ENCODE measurements at regions not wholly inside any gene's neighbourhood (a gene's known extent, or its start where the extent isn't known, plus 50 kb on each side); places are given as distances from the start of the nearest gene placed in this dataset.
"Not testable (repeated sequence)": the region's sequence is repeated elsewhere in the genome, so short reads cannot be mapped to it uniquely, and the experiment has no call there.

DNA sequence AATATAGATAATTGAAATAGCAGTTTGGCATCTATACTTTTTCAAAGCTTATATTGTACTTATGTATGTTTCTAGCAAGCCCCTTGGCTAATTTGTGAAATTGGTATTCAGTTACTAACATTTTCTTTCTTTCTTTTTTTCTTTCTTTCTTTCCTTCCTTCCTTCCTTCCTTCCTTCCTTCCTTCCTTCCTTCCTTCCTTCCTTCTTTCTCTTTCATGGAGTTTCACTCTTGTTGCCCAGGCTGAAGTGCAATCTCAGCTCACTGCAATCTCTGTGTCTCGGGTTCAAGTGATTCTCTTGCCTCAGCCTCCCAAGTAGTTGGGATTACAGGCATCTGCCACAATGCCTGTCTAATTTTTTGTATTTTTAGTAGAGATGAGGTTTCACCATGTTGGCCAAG lies 215.4 kb downstream of the NNT start:
- DNase-seq (ENCODE audit: low read depth), result not testable (repeated sequence)

DNA sequence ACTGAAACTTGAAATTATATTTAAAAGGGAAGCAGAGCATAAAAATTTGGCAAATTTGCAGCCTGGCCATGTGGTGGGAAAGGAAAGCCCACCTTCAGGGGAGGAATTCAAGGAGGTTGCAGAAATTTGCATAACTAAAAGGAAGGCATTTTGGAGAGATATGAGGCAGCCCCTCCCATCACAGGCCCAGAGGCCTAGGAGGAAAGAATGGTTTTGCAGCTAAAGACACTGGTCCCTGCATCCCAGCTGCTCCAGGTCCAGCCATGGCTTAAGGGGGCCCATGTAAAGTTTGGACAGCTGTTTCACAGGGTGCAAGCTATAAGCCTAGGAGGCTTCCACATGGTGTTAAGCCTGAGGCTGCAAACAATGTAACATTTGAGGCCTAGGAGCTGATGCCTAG lies 212.5 kb downstream of the NNT start:
- DNase-seq (ENCODE audit: low read depth), result no peak

DNA sequence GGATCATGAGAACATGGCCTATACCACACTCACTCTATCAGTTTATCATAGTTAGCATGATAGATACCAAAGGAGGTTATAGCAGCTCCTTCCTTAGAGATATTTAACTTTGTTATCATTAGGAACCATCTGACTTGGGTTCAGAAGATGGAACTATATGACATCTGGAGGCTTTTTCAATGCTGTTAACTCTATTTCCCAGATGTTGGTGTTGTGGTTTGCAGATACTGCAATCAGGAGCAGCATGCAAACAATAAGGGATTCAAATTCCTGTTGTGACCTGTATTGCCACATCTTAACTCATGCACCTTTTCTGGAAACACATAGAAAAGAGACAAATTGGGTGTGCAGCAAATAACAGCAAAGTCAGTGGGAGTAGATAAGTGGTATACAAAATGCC lies 201.7 kb downstream of the NNT start:
- DNase-seq (ENCODE audit: low read depth), result no peak

DNA sequence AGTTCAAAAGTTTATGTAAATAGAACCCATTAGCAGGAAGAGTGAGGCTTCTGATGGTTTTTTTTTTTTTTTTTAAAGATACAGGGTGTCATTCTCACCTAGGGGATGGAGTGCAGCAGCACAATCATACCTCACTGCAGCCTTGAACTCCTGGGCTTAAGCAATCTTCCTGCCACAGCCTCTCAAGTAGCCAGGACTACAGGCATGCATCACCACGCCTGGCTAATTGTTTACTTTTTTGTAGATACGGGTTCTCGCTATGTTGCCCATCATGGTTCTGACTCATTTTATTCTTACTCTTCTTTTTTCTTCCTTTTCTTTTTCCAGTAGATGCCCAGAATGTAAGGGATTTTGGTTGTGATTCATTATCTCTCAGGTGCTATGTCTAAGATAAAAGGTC lies 201.1 kb downstream of the NNT start:
- no peak for DNase-seq (ENCODE audit: low read depth)

DNA sequence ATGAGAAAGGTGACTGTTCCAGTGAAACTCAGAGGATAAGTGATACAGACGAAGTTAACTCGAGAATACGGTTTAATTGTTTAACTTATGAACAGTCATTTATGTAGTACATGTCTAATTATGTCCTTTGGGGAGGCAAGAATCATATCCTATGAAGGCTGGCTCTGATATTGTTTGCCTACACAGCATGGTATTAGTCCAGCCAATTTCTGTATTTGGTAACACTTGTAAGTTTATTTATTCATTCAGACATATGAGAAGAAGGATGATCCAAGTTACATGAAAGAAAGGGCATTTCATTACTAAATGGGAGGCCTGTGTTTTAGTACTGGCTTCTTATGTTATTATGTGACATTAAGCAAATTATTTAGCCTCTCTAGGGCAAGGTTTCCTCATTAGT lies 199.7 kb downstream of the NNT start:
- DNase-seq (ENCODE audit: low read depth), result no peak

DNA sequence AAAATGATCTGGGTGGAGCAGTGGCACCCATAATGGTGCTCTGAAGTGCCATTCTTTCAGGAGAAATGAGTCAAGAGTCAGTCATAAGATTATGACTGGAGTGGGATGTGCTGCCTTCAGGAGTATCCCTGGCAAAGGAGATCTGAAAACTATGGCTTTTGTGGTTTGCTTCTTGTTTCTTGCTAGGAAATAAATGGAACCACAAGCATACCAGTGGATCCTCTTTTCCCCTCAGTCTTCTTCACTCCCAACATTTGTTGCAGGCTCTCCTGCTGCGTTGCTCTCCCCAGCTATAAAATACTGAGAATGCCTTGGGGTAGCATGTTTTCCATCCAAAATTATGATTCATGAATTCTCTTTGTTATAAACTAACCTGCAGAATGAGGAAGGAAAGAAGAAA lies 199.1 kb downstream of the NNT start:
- peak; percentile 35 for DNase-seq (ENCODE audit: low read depth)

DNA sequence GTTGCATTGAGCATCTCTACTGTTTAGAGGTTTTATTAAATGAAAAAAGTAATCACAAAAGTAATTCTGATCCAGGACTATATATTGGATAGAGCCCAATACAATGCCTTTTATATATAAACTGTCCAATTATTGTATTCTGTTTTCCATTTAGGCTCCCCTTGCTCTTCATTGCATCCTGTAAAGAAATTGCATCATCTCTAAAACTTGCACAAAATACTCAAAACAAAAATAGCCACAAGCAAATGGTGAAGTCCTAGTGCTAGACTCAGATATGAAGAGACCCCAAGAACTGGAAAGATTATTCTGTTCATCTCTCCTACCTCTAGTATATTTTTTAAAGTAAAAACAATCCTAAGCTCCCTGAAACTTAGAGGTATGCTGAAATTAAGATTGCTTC lies 195.8 kb downstream of the NNT start:
- no peak for DNase-seq (ENCODE audit: low read depth)

DNA sequence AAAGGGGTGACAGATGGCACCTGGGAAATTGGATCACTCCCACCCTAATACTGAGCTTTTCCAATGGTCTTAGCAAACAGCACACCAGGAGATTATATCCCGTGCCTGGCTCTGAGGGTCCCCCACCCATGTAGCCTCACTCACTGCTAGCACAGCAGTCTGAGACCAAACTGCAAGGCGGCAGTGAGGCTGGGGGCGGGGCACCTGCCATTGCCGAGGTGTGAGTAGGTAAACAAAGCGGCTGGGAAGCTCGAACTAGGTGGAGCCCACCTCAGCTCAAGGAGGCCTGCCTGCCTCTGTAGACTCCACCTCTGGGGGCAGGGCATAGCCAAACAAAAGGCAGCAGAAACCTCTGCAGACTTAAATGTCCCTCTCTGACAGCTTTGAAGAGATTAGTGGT lies 188.9 kb downstream of the NNT start:
- not testable (repeated sequence) for DNase-seq (ENCODE audit: low read depth)

DNA sequence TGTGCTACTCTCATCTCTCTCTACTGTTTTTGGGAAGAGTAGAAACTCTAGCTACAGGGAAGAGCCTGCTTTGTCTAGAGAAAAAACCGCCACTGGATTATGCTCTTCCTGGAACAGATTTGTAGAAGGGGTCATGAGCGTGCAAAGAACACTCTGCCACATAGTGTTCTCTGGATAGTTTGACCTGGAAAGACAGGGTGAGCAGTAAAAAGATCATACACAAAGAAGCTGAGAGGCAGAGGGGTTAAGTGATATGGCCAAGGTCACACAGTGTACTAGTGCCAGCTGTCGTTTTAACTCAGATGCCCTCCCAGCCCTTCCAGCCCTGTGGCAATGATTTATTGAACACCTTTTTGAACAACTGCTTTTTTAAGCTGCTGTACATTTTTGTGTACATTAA lies 182.2 kb downstream of the NNT start:
- no peak for DNase-seq (ENCODE audit: low read depth)

DNA sequence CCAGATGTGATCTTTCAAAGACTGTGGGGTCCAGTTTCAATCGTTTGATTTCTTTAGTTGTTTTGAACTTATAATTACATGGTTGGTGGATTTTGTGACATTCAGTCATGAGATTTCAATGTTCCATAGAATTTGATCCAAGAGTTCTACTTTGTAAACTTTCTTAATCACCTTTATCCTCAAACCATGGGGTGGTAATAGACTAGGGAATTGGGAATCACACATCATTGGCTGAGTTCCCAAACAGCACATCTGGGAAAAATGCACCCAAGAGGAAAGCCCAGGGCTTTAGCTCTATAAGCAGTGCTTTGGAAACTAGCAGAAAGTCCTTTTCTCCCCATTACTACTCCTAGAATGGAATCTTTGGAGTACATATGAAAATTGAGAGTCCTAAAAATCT lies 177.6 kb downstream of the NNT start:
- DNase-seq (ENCODE audit: low read depth), result peak; percentile 55

DNA sequence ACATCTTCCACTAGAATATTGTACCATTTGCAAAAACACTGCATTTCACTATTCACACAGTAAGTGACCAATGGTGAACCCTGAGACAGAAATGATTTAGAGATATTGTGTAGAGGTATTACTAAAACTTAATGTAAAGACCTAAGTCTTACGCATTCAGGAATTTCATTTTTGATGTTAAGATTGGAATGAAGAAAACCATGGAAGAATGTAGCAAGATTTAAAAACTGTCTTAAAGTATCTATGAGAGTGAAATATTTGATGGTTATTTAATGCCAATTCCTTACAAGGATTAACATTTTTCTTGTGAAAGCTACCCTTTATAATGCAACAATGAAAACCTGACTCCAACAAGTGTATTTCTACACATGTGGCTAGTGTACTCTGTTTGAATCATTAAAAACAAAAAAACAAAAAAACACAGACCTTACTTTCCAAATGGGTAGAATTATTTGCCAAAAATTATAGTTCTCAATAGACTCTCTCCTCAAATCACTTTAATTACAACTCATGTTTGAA lies 172.0 kb downstream of the NNT start:
- DNase-seq (ENCODE audit: low read depth), result no peak

DNA sequence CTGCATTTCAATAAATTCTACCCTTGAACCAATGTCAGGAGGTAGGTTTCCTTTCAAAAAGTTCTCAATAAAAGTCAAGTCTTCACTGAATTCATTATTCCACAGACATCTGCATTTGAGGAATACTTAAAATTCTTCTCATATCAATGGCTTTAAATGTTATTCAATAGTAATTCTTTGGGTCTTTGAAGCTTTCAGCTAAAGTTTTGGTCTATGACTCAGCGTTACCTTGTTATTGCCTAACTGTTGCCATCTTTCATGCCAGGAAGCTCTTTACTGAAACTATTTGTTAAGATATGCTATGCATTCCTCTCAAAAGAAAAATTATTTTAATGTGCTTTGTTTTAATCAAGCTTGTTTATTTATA lies 170.5 kb downstream of the NNT start:
- peak; percentile 90 for DNase-seq (ENCODE audit: low read depth)

DNA sequence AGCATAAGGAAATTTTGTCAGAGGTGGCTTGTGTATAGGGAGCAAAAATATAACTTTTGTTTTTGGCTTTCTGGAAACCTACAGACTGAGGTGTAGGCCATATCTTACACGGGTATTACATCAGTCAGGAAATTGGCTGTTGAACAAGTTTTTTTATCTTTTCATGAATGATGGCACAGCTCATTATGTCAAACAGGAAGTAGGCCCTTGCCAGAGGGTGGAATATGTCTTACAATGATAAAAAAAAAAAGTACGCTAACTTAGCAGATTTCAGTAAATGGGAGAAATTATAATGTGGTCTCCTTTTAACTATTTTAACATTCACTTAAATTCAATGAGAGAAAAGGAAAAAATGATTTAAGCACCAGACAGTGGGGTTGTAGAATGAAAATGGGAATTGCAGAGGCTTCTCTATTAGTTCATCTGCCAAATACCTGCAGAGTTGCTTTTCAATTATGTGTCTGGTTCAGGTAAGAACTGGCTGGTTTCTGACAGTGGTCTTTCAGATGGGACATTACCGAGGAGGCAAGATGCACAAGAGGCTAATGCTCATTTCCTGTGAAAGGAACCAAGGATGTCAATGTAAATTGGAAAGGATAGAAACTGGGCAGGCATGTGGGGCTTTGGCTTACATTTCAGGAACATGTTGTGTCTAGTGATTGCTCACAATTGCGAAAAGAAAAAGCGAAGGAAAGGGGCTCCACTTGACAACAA lies 169.9 kb downstream of the NNT start:
- peak; percentile 78 for DNase-seq (ENCODE audit: low read depth)

DNA sequence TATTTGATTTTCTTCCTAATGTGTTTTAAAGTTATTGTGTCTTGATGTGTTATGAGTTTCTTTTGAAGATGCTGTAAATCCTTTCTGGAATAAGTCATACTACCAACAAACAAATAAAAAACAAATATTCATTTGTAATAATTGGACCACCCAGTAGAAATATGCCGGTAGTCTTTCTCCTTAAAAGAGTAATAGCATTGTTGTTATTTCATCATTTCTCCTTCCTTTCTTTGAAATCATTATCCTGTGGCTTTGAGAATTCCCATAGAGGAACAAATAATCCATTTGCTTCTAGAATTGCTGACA lies 169.4 kb downstream of the NNT start:
- DNase-seq (ENCODE audit: low read depth), result no peak

DNA sequence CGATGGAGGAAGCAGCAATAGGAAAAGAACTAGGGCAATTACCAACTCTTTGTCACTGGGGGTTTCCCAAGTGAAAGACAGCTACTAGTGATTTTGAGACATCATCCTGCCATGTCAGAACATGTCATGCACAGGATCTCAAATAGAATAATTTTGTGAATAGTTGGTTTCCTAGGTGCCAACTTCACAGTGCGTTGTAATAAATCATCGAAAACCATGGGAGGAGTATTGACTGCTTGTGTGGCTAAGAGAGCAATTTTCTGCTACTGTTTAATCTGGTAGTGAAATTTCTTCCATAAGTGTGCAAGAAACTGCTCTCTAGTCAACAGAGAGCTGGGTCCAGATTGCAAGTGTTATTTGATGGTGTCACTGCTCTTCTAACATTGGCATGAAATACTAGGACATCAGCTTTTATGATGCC lies 168.6 kb downstream of the NNT start:
- no peak for DNase-seq (ENCODE audit: low read depth)

DNA sequence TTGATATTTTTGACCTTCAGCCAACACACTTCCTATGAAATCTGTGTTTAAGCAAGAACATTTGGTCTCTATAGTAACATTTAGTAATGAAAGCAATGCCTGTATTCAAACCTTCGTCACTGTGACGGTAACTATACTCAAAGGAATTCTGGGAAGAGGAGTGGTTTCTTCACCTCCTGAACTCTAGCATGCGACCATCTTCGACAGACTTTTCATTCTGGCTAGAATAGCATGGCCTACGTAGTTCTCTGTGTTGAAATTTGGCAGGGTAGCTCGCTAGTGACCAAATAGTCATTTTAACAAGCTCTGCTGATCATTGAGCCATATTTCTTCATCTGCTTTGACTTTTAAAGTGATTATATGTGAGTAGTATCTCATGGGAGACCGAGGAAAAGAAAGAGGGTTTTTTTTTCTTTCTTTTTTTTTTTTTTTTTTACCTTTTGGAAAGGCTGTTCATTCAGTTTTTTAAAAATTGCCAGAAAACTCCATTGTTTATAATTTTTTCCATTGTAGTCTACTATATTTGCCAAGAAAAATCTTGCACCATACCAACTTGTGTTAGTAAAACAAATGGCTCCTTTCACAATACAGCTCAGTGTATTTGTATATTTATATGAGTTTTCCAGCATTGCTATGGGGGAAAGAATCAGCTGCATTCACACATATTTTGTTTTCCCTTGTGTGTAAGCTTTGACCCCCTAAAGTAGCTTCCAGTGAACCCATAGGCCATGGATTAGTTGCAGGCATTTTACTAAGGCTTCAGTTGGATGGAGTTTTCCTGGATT lies 166.8 kb downstream of the NNT start:
- peak; percentile 35 for DNase-seq (ENCODE audit: low read depth)
